PFSK-1 (cell line): ENCODE measurements at regions not wholly inside any gene's neighbourhood (a gene's known extent, or its start where the extent isn't known, plus 50 kb on each side); places are given as distances from the start of the nearest gene placed in this dataset.

Source experiments
- REST ChIP-seq, 2 experiments: IDR thresholded peaks; 2 replicates each; pipeline versions ENCODE4 v1.6.1 to v1.8.0; 2011 to 2012; ENCODE audit warnings: low read depth in 2 of 2, low read length in 2 of 2, control low read depth in 1 of 2, inconsistent platforms in 1 of 2, mild to moderate bottlenecking in 1 of 2, moderate library complexity in 1 of 2; ENCODE audit not compliant: insufficient read depth in 1 of 2
- TAF1 ChIP-seq: IDR thresholded peaks from 2 replicates; pipeline ENCODE4 v1.6.1; 2012; ENCODE audit warnings: low read length, control low read depth, borderline replicate concordance; ENCODE audit not compliant: insufficient read depth

- no peak for TF ChIP-seq REST (IDR thresholded peaks at IDR 0.05; ENCODE audit: insufficient read depth in 1 of 2, low read depth in 2 of 2, low read length in 2 of 2)
- no peak for TF ChIP-seq TAF1
Observed at GRCh38 chr5:40224421-40224820, 455.3 kb upstream of the PTGER4 start.
